HEK293 (cell line): ENCODE measurements at regions not wholly inside any gene's neighbourhood (a gene's known extent, or its start where the extent isn't known, plus 50 kb on each side); places are given as distances from the start of the nearest gene placed in this dataset.

Experiments
- CTCF ChIA-PET: fragments of 350-600 bp; formaldehyde crosslinking; extraction: SDS; loops from one replicate; lab custom pipeline; 2021; ENCODE audit warnings: antibody characterized with exemption; lab: Yijun Ruan, JAX
- POLR2A ChIA-PET: fragments of 300-600 bp; formaldehyde crosslinking; extraction: SDS; loops from one replicate; lab custom pipeline; 2020; ENCODE audit warnings: antibody characterized with exemption, inconsistent platforms; lab: Yijun Ruan, JAX
- H3K27ac ChIP-seq: fragments of 200-500 bp; sonication (Bioruptor generic); 2 replicates; pipeline ENCODE4 v1.5.1; 2014; ENCODE audit warnings: low read depth, low read length, control low read depth, inconsistent platforms; ENCODE audit errors: extremely low read depth
- H3K36me3 ChIP-seq, 2 experiments: fragments of 200-500 bp in 1 of 2; sonication (Bioruptor generic) in 1 of 2; 1 replicate in 1 of 2; 2 replicates in 1 of 2; pipeline ENCODE4 v1.5.1; 2014 to 2017; ENCODE audit warnings: inconsistent platforms in 2 of 2, low read length in 2 of 2; ENCODE audit not compliant: control insufficient read depth in 2 of 2, insufficient read depth in 1 of 2
- H3K4me1 ChIP-seq: fragments of 200-500 bp; sonication (Bioruptor generic); 2 replicates; pipeline ENCODE4 v1.5.1; 2014; ENCODE audit warnings: mild to moderate bottlenecking, low read length, inconsistent platforms; ENCODE audit not compliant: control insufficient read depth, insufficient read depth
- H3K4me3 ChIP-seq: 2 replicates; pipeline ENCODE4 v1.5.1; 2011; ENCODE audit warnings: low read depth, mild to moderate bottlenecking, control low read depth, low read length, moderate library complexity
- H3K9me3 ChIP-seq: fragments of 200-500 bp; sonication (Bioruptor generic); 2 replicates; pipeline ENCODE4 v1.5.1; 2014; ENCODE audit warnings: low read depth, low read length, inconsistent platforms; ENCODE audit not compliant: control insufficient read depth, insufficient read depth
- CTCF ChIP-seq: fragments of 450-650 bp; formaldehyde crosslinking; IDR thresholded peaks from 2 replicates; pipeline ENCODE4 v1.5.1; 2016; ENCODE audit warnings: missing biosample characterization, missing genetic modification characterization
- EGR2 ChIP-seq: fragments of 450-650 bp; formaldehyde crosslinking; IDR thresholded peaks from 2 replicates; pipeline ENCODE4 v1.5.1; 2016; ENCODE audit warnings: low read depth, missing biosample characterization, missing genetic modification characterization
- SCRT2 ChIP-seq: fragments of 450-650 bp; formaldehyde crosslinking; IDR thresholded peaks from 2 replicates; pipeline ENCODE4 v1.5.1; 2016; ENCODE audit warnings: missing biosample characterization, missing genetic modification characterization
- SP7 ChIP-seq: fragments of 450-650 bp; formaldehyde crosslinking; IDR thresholded peaks from 2 replicates; pipeline ENCODE4 v1.5.1; 2016; ENCODE audit warnings: missing biosample characterization, missing genetic modification characterization
- TSHZ1 ChIP-seq: fragments of 450-650 bp; formaldehyde crosslinking; IDR thresholded peaks from 2 replicates; pipeline ENCODE4 v1.5.1; 2016; ENCODE audit warnings: missing biosample characterization, missing genetic modification characterization, borderline replicate concordance
- ZBTB10 ChIP-seq: fragments of 450-650 bp; formaldehyde crosslinking; IDR thresholded peaks from 2 replicates; pipeline ENCODE4 v1.5.1; 2016; ENCODE audit warnings: missing biosample characterization, missing genetic modification characterization
- ZBTB44 ChIP-seq: fragments of 450-650 bp; IDR thresholded peaks from 2 replicates; pipeline ENCODE4 v1.5.1; 2018; ENCODE audit warnings: missing biosample characterization, mild to moderate bottlenecking, missing genetic modification characterization
- ZBTB48 ChIP-seq: fragments of 450-650 bp; formaldehyde crosslinking; IDR thresholded peaks from 2 replicates; pipeline ENCODE4 v1.5.1; 2016; ENCODE audit warnings: missing biosample characterization, missing genetic modification characterization
- ZFP3 ChIP-seq: fragments of 450-650 bp; formaldehyde crosslinking; IDR thresholded peaks from 2 replicates; pipeline ENCODE4 v1.5.1; 2016; ENCODE audit warnings: low read depth, missing biosample characterization, missing genetic modification characterization
- ZNF114 ChIP-seq: fragments of 450-650 bp; formaldehyde crosslinking; IDR thresholded peaks from 2 replicates; pipeline ENCODE4 v1.5.0; 2017; ENCODE audit warnings: missing biosample characterization, missing genetic modification characterization
- ZNF221 ChIP-seq: fragments of 450-650 bp; formaldehyde crosslinking; IDR thresholded peaks from 2 replicates; pipeline ENCODE4 v1.5.1; 2017; ENCODE audit warnings: missing biosample characterization, missing genetic modification characterization, borderline replicate concordance
- ZNF274 ChIP-seq, 2 experiments: fragments of 200-500 bp in 1 of 2; fragments of 450-650 bp in 1 of 2; sonication (Bioruptor generic) in 1 of 2; formaldehyde crosslinking in 1 of 2; IDR thresholded peaks; 2 replicates each; pipeline versions ENCODE4 v1.5.1 to v1.6.1; 2014 to 2016; ENCODE audit warnings: borderline replicate concordance in 1 of 2, inconsistent platforms in 1 of 2, low read length in 1 of 2, missing biosample characterization in 1 of 2, missing genetic modification characterization in 1 of 2
- ZNF335 ChIP-seq: fragments of 450-650 bp; formaldehyde crosslinking; conservative IDR thresholded peaks from 2 replicates; pipeline ENCODE4 v1.5.1; 2016; ENCODE audit warnings: missing biosample characterization, missing genetic modification characterization
- ZNF354C ChIP-seq: fragments of 450-650 bp; formaldehyde crosslinking; IDR thresholded peaks from 2 replicates; pipeline ENCODE4 v1.5.1; 2016; ENCODE audit warnings: missing biosample characterization, missing genetic modification characterization, low read depth, borderline replicate concordance
- ZNF416 ChIP-seq: fragments of 450-650 bp; formaldehyde crosslinking; IDR thresholded peaks from 2 replicates; pipeline ENCODE4 v1.5.1; 2016; ENCODE audit warnings: missing biosample characterization, missing genetic modification characterization
- ZNF580 ChIP-seq: fragments of 450-650 bp; formaldehyde crosslinking; IDR thresholded peaks from 2 replicates; pipeline ENCODE4 v1.5.1; 2016; ENCODE audit warnings: missing biosample characterization, missing genetic modification characterization
- ZNF596 ChIP-seq: fragments of 450-650 bp; IDR thresholded peaks from 2 replicates; pipeline ENCODE4 v1.5.0; 2018; ENCODE audit warnings: missing biosample characterization, mild to moderate bottlenecking, missing genetic modification characterization, moderate library complexity
- ZNF664 ChIP-seq: fragments of 450-650 bp; formaldehyde crosslinking; IDR thresholded peaks from 2 replicates; pipeline ENCODE4 v1.5.1; 2016; ENCODE audit warnings: missing biosample characterization, missing genetic modification characterization
- ZNF785 ChIP-seq: fragments of 450-650 bp; formaldehyde crosslinking; IDR thresholded peaks from 2 replicates; pipeline ENCODE4 v1.5.1; 2016; ENCODE audit warnings: missing biosample characterization, missing genetic modification characterization
- ZSCAN16 ChIP-seq: fragments of 450-650 bp; formaldehyde crosslinking; IDR thresholded peaks from 2 replicates; pipeline ENCODE4 v1.5.1; 2016; ENCODE audit warnings: missing biosample characterization, missing genetic modification characterization

DNA sequence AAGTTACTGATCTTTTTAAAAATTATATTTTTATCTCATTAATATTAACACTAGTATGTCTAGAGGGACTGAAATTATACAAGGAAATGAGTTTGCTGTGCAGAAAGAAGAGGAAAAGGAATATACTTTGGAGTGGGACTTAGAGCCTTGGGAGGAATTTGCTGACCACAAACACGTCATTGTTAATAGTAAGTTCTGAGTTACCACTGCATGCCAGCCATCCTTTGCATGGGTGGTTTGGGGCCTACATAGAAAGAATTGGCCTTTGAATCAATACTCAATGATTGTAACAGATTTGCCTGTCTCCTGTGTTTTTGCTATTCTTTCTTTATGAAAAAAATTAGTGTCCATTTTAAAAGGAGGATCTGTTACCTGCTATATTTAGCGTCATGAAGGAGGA is 232.6 kb upstream of the TNC start:
- Histone ChIP-seq H3K27ac (no peak overlapping the region), H3K4me3 (no peak overlapping the region), H3K9me3 (no peaks in the 10 kb centered on the region)
- POLR2A ChIA-PET = no interaction called here
- TF ChIP-seq ZNF274 (IDR thresholded peaks at IDR 0.05; ENCODE audit: low read length) (no peak), ZNF274 (tag by site-specific recombination; IDR thresholded peaks at IDR 0.05; ENCODE audit: borderline replicate concordance) (no peak), ZBTB44 (tag by site-specific recombination) (no peak), ZNF664 (tag by site-specific recombination) (no peak), SCRT2 (tag by site-specific recombination) (no peak), ZBTB48 (tag by site-specific recombination) (no peak), ZNF785 (tag by site-specific recombination) (no peak)
- TF ChIP-seq, all 188 proteins: peak for 0
- H3K4me1 ChIP-seq = no peaks in the 10 kb centered on the region
- CTCF ChIA-PET = no interaction called here
- no peaks in the 10 kb centered on the region for H3K36me3 ChIP-seq

DNA sequence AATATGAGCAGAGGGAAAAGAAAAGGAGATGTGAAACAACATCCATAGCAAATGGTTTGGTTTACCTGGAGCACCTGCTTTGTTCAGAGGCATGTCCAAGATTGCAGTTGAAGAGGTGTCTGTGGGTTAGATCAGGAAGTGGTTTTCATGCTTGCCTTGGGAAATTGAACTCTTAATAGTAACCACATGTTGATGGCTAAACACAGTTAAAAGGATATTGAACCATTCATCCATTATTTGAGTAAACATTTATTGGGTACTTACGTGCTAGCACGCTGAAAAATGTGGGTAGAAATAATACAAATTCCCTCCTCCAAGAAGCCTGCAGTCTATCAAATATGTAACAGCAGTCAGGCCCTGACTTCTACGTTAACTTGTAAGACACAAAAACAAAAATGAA is 235.7 kb upstream of the TNC start:
- TF ChIP-seq EGR2 (no peak), ZFP3 (tag by site-specific recombination) (no peak), ZNF221 (tag by site-specific recombination) (no peak), CTCF (tag by site-specific recombination) (no peak), ZBTB10 (tag by site-specific recombination) (no peak), ZNF114 (tag by site-specific recombination) (no peak)
- no peaks in the 10 kb centered on the region for H3K4me1 ChIP-seq
- ChIA-PET POLR2A (no interaction called here), CTCF (no interaction called here)
- no peaks in the 10 kb centered on the region for H3K36me3 ChIP-seq
- H3K27ac ChIP-seq = no peak overlapping the region
- no peaks in the 10 kb centered on the region for H3K9me3 ChIP-seq
- H3K4me3 ChIP-seq = no peak overlapping the region

- Histone ChIP-seq H3K4me3 (no peak overlapping the region), H3K36me3 (no peaks in the 10 kb centered on the region), H3K27ac (no peak overlapping the region), H3K4me1 (no peaks in the 10 kb centered on the region), H3K9me3 (no peaks in the 10 kb centered on the region)
- POLR2A ChIA-PET = no interaction called here
- CTCF ChIA-PET = interaction anchor here (0.7 kb wide), 2 partner anchors 121 to 353 kb away, joined by 3 to 6 read pairs; no protein-coding TSS in a partner anchor
- no peak for TF ChIP-seq ZSCAN16
- no peak for TF ChIP-seq ZNF580 (tag by site-specific recombination)
- TF ChIP-seq ZNF335 = no peak
- no peak for TF ChIP-seq ZNF596 (tag by site-specific recombination)
- TF ChIP-seq ZNF416 (tag by site-specific recombination) = no peak
- TF ChIP-seq ZNF785 (tag by site-specific recombination) = no peak
- no peak for TF ChIP-seq ZNF354C (tag by site-specific recombination)
- no peak for TF ChIP-seq SP7 (tag by site-specific recombination)
- no peak for TF ChIP-seq TSHZ1 (tag by site-specific recombination)
Observed at GRCh38 chr9:115357821-115358220, 239.9 kb upstream of the TNC start.
